Upper lobe of left lung (tissue), 6 donors: ENCODE measurements at regions not wholly inside any gene's neighbourhood (a gene's known extent, or its start where the extent isn't known, plus 50 kb on each side); places are given as distances from the start of the nearest gene placed in this dataset.

Experiments used
- ATAC-seq, 2 donors: fragments of 200-7000 bp; cut with Tn5 transposase; one replicate each; pipeline ENCODE4 v1.9.1; 2022; ENCODE audit warnings: mild to moderate bottlenecking in 2 of 2, moderate library complexity in 2 of 2; ENCODE audit not compliant: low FRiP score in 2 of 2
- DNase-seq, 2 donors: peaks; one replicate each; pipeline ENCODE4 v3.0.0-alpha.2; 2019 to 2020
- H3K27ac ChIP-seq, 4 donors: fragments of 200-600 bp; sonication (generic); one replicate each; pipeline ENCODE4 v1.5.1; 2016 to 2019
- H3K27me3 ChIP-seq, 4 donors: fragments of 200-600 bp; sonication (generic); one replicate each; pipeline ENCODE4 v1.5.1; 2017 to 2019
- H3K36me3 ChIP-seq, 4 donors: fragments of 200-600 bp; sonication (generic); one replicate each; pipeline ENCODE4 v1.5.1; 2016 to 2019
- H3K4me1 ChIP-seq, 4 donors: fragments of 200-600 bp; sonication (generic); one replicate each; pipeline ENCODE4 v1.5.1; 2018 to 2019
- H3K4me3 ChIP-seq, 4 donors: fragments of 200-600 bp; sonication (generic); one replicate each; pipeline ENCODE4 v1.5.1; 2017 to 2019; ENCODE audit warnings: mild to moderate bottlenecking in 2 of 4, moderate library complexity in 1 of 4
- H3K9me3 ChIP-seq, 4 donors: fragments of 200-600 bp; sonication (generic); one replicate each; pipeline ENCODE4 v1.5.1; 2018 to 2019
- CTCF ChIP-seq, 6 experiments: fragments of 450-650 bp in 4 of 6; fragments of 200-600 bp in 2 of 6; sonication (generic) in 2 of 6; IDR thresholded peaks; one replicate each; pipeline ENCODE4 v1.5.1; 2016 to 2019; ENCODE audit warnings: antibody characterized with exemption in 6 of 6
- EP300 ChIP-seq, 4 donors: sonication (generic); formaldehyde crosslinking; IDR thresholded peaks; one replicate each; pipeline ENCODE4 v1.5.1; 2017; ENCODE audit warnings: antibody characterized with exemption in 4 of 4, control low read depth in 2 of 4
- POLR2A ChIP-seq, 4 donors: fragments of 450-650 bp; IDR thresholded peaks; one replicate each; pipeline ENCODE4 v1.5.1; 2016 to 2017; ENCODE audit warnings: antibody characterized with exemption in 4 of 4, mild to moderate bottlenecking in 2 of 4
- POLR2AphosphoS5 ChIP-seq, 2 donors: sonication (generic); formaldehyde crosslinking; IDR thresholded peaks; one replicate each; pipeline ENCODE4 v1.5.1; 2017; ENCODE audit warnings: antibody characterized with exemption in 2 of 2
- WGBS, 2 donors: methylation state at CpG; one replicate each; pipeline ENCODE4 v1.1.5; 2017 to 2018; 5-methylcytosine and 5-hydroxymethylcytosine counted together
- donor health status: DM: no; HTN: no; CAD: no; lungs with moderate emphysema.
- donor health status: DM: no; HTN: yes; CAD: no; lungs with severe emphysema.

GRCh38 chr13:61078976-61079770, 336.5 kb downstream of the PCDH20 start:
- H3K4me1 ChIP-seq: no peaks in the 10 kb centered on the region
- H3K4me3 ChIP-seq: no peak overlapping the region
- DNase-seq: no peak
- H3K36me3 ChIP-seq: no peaks in the 10 kb centered on the region
- 66 to 76% methylated on average over 4 of the region's 4 CpGs for WGBS, 2 donors
- H3K27ac ChIP-seq: no peak overlapping the region
- no peaks in the 10 kb centered on the region for H3K9me3 ChIP-seq
- ATAC-seq: no peak
- TF ChIP-seq POLR2AphosphoS5 (IDR thresholded peaks at IDR 0.05) (no peak), POLR2A (IDR thresholded peaks at IDR 0.05) (no peak), CTCF (IDR thresholded peaks at IDR 0.05) (no peak), EP300 (IDR thresholded peaks at IDR 0.05) (no peak)
- H3K27me3 ChIP-seq: no peaks in the 10 kb centered on the region

- Histone ChIP-seq H3K27me3 (no peaks in the 10 kb centered on the region), H3K4me3 (no peak overlapping the region), H3K9me3 (no peaks in the 10 kb centered on the region), H3K4me1 (no peaks in the 10 kb centered on the region), H3K36me3 (no peaks in the 10 kb centered on the region), H3K27ac (no peak overlapping the region)
- TF ChIP-seq EP300 (IDR thresholded peaks at IDR 0.05): no peak
- TF ChIP-seq POLR2A (IDR thresholded peaks at IDR 0.05): no peak
- no peak for TF ChIP-seq CTCF (IDR thresholded peaks at IDR 0.05)
- TF ChIP-seq POLR2AphosphoS5 (IDR thresholded peaks at IDR 0.05): no peak
- WGBS, 2 donors: 38 to 48% methylated on average over 1 of the region's 1 CpG
- no peak for DNase-seq
- no peak for ATAC-seq
Measured at GRCh38 chr13:61052175-61052574, 363.5 kb downstream of the PCDH20 start.

- Histone ChIP-seq H3K27me3 (no peaks in the 10 kb centered on the region), H3K9me3 (no peaks in the 10 kb centered on the region), H3K4me3 (no peak overlapping the region), H3K4me1 (no peaks in the 10 kb centered on the region), H3K27ac (no peak overlapping the region), H3K36me3 (no peaks in the 10 kb centered on the region)
- TF ChIP-seq POLR2A (IDR thresholded peaks at IDR 0.05): no peak
- no peak for TF ChIP-seq CTCF (IDR thresholded peaks at IDR 0.05)
- no peak for TF ChIP-seq EP300 (IDR thresholded peaks at IDR 0.05)
- no peak for TF ChIP-seq POLR2AphosphoS5 (IDR thresholded peaks at IDR 0.05)
- DNase-seq (no peak), ATAC-seq (no peak)
- 30 to 58% methylated on average over 2 of the region's 2 CpGs for WGBS, 2 donors
Measured at GRCh38 chr13:61045251-61045650, 370.4 kb downstream of the PCDH20 start.

- TF ChIP-seq POLR2AphosphoS5 (IDR thresholded peaks at IDR 0.05) (no peak), CTCF (IDR thresholded peaks at IDR 0.05) (no peak), EP300 (IDR thresholded peaks at IDR 0.05) (no peak), POLR2A (IDR thresholded peaks at IDR 0.05) (no peak)
- DNase-seq: no peak
- Histone ChIP-seq H3K4me1 (no peaks in the 10 kb centered on the region), H3K4me3 (no peak overlapping the region), H3K36me3 (no peaks in the 10 kb centered on the region), H3K9me3 (no peaks in the 10 kb centered on the region), H3K27ac (no peak overlapping the region), H3K27me3 (no peaks in the 10 kb centered on the region)
- WGBS, 2 donors: 67 to 71% methylated on average over 2 of the region's 2 CpGs
- ATAC-seq: no peak
Measured at GRCh38 chr13:61040181-61040580, 375.5 kb downstream of the PCDH20 start.

- no peak for TF ChIP-seq EP300 (IDR thresholded peaks at IDR 0.05)
- TF ChIP-seq CTCF (IDR thresholded peaks at IDR 0.05): no peak
- no peak for TF ChIP-seq POLR2AphosphoS5 (IDR thresholded peaks at IDR 0.05)
- no peak for TF ChIP-seq POLR2A (IDR thresholded peaks at IDR 0.05)
- H3K4me1 ChIP-seq: no peaks in the 10 kb centered on the region
- DNase-seq (no peak), ATAC-seq (no peak)
- H3K27ac ChIP-seq: no peak overlapping the region
- H3K27me3 ChIP-seq: no peaks in the 10 kb centered on the region
- H3K4me3 ChIP-seq: no peak overlapping the region
- 84 to 92% methylated on average over 4 of the region's 4 CpGs for WGBS, 2 donors
- no peaks in the 10 kb centered on the region for H3K36me3 ChIP-seq
- H3K9me3 ChIP-seq: no peaks in the 10 kb centered on the region
Measured at GRCh38 chr13:61039302-61039701, 376.3 kb downstream of the PCDH20 start.
